ENCODE measurements at regions not wholly inside any gene's neighbourhood (a gene's known extent, or its start where the extent isn't known, plus 50 kb on each side); places are given as distances from the start of the nearest gene placed in this dataset.

DNA sequence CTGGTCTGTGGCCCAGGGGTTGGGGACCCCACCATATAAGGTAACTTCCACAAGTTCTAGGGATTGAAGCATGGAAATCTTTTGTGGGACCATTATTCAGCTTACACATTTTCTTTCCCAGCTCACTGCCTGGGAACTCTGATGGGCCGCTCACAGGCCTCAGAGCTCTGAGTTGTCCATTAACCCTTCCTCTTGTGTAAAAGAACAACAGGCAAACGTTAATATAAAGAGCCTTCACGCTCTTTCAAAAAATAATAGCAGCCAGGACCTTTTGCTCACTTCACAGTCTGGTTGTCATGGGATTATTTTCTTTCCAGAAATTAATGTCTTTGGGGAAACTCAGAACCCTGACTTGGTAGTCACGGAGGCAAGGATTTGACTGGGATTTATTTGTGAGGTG lies 443.3 kb downstream of the AGTPBP1 start:
- TF ChIP-seq ZBTB7A (IDR thresholded peaks at IDR 0.05; ENCODE audit: low read depth) = no peak
- TF ChIP-seq USF1 (IDR thresholded peaks at IDR 0.05) = no peak
- no peak for TF ChIP-seq TAF1 (IDR thresholded peaks at IDR 0.05; ENCODE audit: low read depth)
- TF ChIP-seq EGR1 (IDR thresholded peaks at IDR 0.05) = no peak
- no peak for TF ChIP-seq CEBPB (IDR thresholded peaks at IDR 0.05)
- TF ChIP-seq EP300 (IDR thresholded peaks at IDR 0.05; ENCODE audit: borderline replicate concordance) = no peak
- no peak for TF ChIP-seq TCF12 (IDR thresholded peaks at IDR 0.05; ENCODE audit: low read depth)
- no peak for TF ChIP-seq YY1 (IDR thresholded peaks at IDR 0.05; ENCODE audit: low read depth)
- no peak for TF ChIP-seq NFIC (IDR thresholded peaks at IDR 0.05)
- TF ChIP-seq CREB1 (IDR thresholded peaks at IDR 0.05; ENCODE audit: low read depth) = no peak
- TF ChIP-seq TEAD4 (IDR thresholded peaks at IDR 0.05) = no peak
- no peak for TF ChIP-seq RAD21 (IDR thresholded peaks at IDR 0.05; ENCODE audit: low read depth)
- TF ChIP-seq, protein P1, sequence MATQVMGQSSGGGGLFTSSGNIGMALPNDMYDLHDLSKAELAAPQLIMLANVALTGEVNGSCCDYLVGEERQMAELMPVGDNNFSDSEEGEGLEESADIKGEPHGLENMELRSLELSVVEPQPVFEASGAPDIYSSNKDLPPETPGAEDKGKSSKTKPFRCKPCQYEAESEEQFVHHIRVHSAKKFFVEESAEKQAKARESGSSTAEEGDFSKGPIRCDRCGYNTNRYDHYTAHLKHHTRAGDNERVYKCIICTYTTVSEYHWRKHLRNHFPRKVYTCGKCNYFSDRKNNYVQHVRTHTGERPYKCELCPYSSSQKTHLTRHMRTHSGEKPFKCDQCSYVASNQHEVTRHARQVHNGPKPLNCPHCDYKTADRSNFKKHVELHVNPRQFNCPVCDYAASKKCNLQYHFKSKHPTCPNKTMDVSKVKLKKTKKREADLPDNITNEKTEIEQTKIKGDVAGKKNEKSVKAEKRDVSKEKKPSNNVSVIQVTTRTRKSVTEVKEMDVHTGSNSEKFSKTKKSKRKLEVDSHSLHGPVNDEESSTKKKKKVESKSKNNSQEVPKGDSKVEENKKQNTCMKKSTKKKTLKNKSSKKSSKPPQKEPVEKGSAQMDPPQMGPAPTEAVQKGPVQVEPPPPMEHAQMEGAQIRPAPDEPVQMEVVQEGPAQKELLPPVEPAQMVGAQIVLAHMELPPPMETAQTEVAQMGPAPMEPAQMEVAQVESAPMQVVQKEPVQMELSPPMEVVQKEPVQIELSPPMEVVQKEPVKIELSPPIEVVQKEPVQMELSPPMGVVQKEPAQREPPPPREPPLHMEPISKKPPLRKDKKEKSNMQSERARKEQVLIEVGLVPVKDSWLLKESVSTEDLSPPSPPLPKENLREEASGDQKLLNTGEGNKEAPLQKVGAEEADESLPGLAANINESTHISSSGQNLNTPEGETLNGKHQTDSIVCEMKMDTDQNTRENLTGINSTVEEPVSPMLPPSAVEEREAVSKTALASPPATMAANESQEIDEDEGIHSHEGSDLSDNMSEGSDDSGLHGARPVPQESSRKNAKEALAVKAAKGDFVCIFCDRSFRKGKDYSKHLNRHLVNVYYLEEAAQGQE (IDR thresholded peaks at IDR 0.05; ENCODE audit: low read depth) = no peak
- no peak for TF ChIP-seq MAX (IDR thresholded peaks at IDR 0.05)

GRCh38 chr9:85292261-85292660 lies 449.5 kb downstream of the AGTPBP1 start:
- TF ChIP-seq YY1 (IDR thresholded peaks at IDR 0.05; ENCODE audit: low read depth) (no peak), EP300 (IDR thresholded peaks at IDR 0.05; ENCODE audit: borderline replicate concordance) (no peak), TAF1 (IDR thresholded peaks at IDR 0.05; ENCODE audit: low read depth) (no peak), TCF12 (IDR thresholded peaks at IDR 0.05; ENCODE audit: low read depth) (no peak), ZBTB7A (IDR thresholded peaks at IDR 0.05; ENCODE audit: low read depth) (no peak), TEAD4 (IDR thresholded peaks at IDR 0.05) (no peak), CEBPB (IDR thresholded peaks at IDR 0.05) (no peak), RAD21 (IDR thresholded peaks at IDR 0.05; ENCODE audit: low read depth) (no peak), FOXM1 (IDR thresholded peaks at IDR 0.05; ENCODE audit: borderline replicate concordance, low read depth) (no peak), CREB1 (IDR thresholded peaks at IDR 0.05; ENCODE audit: low read depth) (no peak), MAX (IDR thresholded peaks at IDR 0.05) (no peak), NFIC (IDR thresholded peaks at IDR 0.05) (no peak), EGR1 (IDR thresholded peaks at IDR 0.05) (no peak), USF1 (IDR thresholded peaks at IDR 0.05) (no peak)
- TF ChIP-seq, protein P1 (IDR thresholded peaks at IDR 0.05; ENCODE audit: low read depth) = no peak

GRCh38 chr9:85291266-85291665 lies 450.5 kb downstream of the AGTPBP1 start:
- TF ChIP-seq FOXM1 (IDR thresholded peaks at IDR 0.05; ENCODE audit: borderline replicate concordance, low read depth) (no peak), EP300 (IDR thresholded peaks at IDR 0.05; ENCODE audit: borderline replicate concordance) (no peak), MAX (IDR thresholded peaks at IDR 0.05) (no peak), CEBPB (IDR thresholded peaks at IDR 0.05) (no peak), NFIC (IDR thresholded peaks at IDR 0.05) (no peak), EGR1 (IDR thresholded peaks at IDR 0.05) (no peak), TAF1 (IDR thresholded peaks at IDR 0.05; ENCODE audit: low read depth) (no peak), RAD21 (IDR thresholded peaks at IDR 0.05; ENCODE audit: low read depth) (no peak), CREB1 (IDR thresholded peaks at IDR 0.05; ENCODE audit: low read depth) (no peak), USF1 (IDR thresholded peaks at IDR 0.05) (no peak), YY1 (IDR thresholded peaks at IDR 0.05; ENCODE audit: low read depth) (no peak), TEAD4 (IDR thresholded peaks at IDR 0.05) (no peak), ZBTB7A (IDR thresholded peaks at IDR 0.05; ENCODE audit: low read depth) (no peak), TCF12 (IDR thresholded peaks at IDR 0.05; ENCODE audit: low read depth) (no peak)
- TF ChIP-seq, protein P1 (IDR thresholded peaks at IDR 0.05; ENCODE audit: low read depth) = no peak

Data from Ishikawa (cell line).